Stimulated activated CD8-positive, alpha-beta memory T cell treated with anti-CD3 and anti-CD28 coated beads, Interleukin-15, amount 100 ng/mL, for 4 hours (primary cell): ENCODE measurements at regions not wholly inside any gene's neighbourhood (a gene's known extent, or its start where the extent isn't known, plus 50 kb on each side); places are given as distances from the start of the nearest gene placed in this dataset.
"Not testable (repeated sequence)": the region's sequence is repeated elsewhere in the genome, so short reads cannot be mapped to it uniquely, and the experiment has no call there.

ENCODE experiments used
- DNase-seq, 2 donors: peaks; one replicate each; pipeline ENCODE4 v3.0.0-alpha.2; 2020; ENCODE audit warnings: low read depth in 2 of 2

DNA sequence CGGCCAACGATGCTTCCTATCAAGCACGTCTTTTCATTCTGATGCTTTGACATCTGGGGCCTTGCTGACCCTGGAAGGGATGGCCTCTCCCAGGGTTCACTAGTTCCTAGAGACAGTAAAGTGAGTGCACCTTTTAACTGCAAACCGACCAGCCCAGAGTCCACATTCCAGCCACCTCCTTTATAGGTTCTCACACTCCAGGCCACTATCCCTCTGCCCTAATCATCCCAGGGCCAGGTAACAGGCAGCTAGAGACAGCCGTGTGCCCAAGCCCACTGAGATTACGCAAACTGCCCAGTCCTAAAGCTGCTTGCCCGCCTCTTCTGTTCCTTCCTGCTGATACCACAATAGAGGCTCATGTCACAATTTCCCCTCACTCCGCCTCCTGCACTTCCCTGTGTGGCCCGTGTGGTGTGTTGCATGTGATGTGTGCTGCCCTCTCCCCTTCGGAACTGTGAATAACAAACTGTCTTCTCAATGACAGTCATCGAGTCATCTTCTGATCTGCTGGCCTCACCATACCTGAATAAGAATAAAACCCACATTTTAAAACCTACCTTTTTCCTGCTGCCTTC is 123.7 kb upstream of the EXOC2 start:
- DNase-seq = no peak

DNA sequence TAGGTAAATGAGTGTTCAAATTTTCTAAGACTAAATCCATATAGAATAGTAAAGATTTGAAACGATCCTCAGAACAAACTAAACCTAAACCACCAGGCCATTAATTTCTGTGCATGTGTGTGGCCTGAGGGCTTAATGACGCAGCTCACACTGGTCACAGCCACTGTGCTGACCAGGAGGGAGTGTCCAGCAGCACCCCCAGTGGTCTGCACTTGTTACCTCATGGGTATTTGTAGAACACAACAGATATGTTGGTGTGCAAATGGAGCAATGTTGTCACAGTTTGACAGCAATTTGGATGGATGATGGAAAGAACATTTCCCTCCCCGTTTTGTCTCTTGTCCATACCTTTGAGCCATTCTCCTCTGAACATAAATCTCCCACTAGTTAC is 122.4 kb upstream of the EXOC2 start:
- no peak for DNase-seq

GRCh38 chr6:814378-815347 is 121.7 kb upstream of the EXOC2 start:
- DNase-seq = no peak

DNA sequence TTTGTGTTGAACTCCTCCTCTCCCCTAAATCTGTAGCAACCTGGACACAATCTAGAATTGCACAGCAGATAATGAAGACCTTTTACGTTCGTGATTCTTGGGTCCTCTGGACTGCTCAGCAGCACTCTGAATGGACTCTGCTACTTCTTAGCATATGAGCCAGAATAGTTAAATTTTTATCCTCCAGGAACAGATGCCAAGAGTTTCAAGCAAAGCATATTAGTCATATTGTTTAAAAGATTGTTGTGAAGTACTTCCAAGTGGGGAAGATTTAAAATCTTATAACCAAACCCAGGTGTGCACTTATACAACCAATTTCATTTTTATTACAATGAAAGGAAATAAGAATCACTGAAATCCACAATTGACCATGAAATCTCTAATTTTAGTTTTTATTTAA is 118.9 kb upstream of the EXOC2 start:
- no peak for DNase-seq

DNA sequence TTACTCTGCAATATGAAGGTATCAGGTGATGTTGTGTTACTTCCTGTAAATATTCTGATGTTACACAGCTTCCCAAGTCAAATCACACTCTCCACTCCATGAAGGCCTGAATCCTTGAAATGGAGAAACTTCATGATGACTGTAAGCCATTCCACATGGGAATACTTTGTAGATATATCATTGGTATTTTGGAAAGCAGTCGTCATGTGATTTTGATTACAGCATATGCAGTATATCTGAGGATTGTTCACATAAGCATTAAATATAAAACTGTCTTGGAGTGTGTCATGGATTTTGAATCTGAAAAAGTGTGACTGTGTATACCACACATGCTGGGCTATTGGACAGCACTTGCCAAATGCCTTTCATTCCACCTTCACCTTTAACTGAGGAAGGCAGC is 118.3 kb upstream of the EXOC2 start:
- DNase-seq = no peak

DNA sequence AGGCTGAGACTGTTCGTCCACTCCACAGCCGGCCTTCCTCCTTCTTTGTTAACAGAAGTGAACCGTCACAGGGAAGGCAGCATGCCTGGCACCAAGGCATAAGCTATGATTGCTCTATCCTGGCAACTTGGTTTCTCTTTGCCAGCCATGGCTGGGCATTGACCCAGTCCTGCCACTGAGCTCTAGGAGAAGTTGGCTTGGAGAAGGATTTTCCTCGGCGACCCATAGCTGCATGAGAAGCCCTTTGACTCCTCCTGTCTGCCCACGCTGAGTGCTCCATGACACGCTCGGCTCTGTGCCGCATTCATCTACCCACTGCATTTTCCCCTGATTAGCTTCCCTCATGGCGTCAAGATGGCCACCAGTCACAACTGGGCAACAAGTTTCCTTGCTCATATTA is 111.8 kb upstream of the EXOC2 start:
- DNase-seq = no peak

GRCh38 chr6:804317-804716 is 111.4 kb upstream of the EXOC2 start:
- no peak for DNase-seq

DNA sequence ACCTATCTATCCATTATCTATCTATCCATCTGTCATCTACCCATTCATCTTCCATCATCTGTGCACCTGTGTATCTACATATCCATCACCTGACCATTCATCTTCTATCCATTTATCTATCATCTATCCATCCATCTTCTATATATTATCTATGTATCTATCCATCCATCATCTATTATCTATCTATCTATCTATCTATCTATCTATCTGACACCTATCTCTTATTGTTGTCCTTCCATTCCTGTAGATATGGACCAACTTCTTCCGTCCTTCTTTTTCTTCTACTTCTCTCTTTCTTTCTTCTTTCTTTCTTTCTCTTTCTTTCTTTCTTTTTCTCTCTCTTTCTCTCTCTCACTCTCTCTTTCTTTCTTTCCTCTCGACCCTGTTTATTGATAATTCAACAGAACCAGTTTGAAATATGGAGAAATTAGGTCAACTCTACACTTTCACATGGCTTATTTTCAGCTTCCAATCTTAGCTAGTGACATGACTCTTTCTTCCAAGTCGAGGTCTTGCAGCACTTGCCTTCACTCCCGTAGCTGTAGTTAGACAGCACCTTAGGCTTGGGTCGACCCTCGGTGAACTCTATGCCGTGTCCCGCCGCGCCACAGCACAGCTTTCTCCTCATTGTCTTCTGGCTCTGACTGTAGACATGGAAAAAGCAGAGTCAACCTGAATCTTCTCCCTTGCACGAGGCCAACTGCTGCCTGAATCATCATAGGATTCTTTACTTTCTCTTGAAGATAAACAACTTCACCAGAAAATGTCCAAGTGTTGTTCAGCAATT is 110.4 kb upstream of the EXOC2 start:
- no peak for DNase-seq

DNA sequence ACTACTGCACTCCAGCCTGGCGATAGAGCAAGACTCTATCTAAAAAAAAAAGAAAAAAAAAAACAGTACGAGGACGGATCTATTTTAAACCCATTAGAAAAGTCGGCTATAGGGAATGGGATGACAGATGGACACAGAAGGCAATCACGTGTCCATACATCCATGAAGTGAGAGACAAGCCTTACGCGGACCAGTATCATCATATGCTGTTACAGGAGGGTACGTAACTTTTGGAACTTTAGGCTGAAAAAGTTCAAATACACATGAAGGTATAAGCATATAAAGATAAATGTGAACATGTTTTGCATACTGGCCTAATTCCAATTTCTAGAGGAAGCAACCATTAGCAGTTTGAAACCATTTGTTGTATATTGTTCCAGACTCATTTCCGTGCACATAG is 109.8 kb upstream of the EXOC2 start:
- DNase-seq = no peak

- DNase-seq = not testable (repeated sequence)
These were observed 109.3 kb upstream of the EXOC2 start for GRCh38 chr6:802223-802622.

- no peak for DNase-seq
These were observed 106.8 kb upstream of the EXOC2 start for GRCh38 chr6:799769-800168.

- DNase-seq = no peak
These were observed 104.6 kb upstream of the EXOC2 start for GRCh38 chr6:797479-798077.

GRCh38 chr6:795046-795685 is 102.2 kb upstream of the EXOC2 start:
- DNase-seq = no peak

GRCh38 chr6:793261-793660 is 100.3 kb upstream of the EXOC2 start:
- no peak for DNase-seq

- DNase-seq = no peak
These were observed 99.7 kb upstream of the EXOC2 start for GRCh38 chr6:792662-793061.

DNA sequence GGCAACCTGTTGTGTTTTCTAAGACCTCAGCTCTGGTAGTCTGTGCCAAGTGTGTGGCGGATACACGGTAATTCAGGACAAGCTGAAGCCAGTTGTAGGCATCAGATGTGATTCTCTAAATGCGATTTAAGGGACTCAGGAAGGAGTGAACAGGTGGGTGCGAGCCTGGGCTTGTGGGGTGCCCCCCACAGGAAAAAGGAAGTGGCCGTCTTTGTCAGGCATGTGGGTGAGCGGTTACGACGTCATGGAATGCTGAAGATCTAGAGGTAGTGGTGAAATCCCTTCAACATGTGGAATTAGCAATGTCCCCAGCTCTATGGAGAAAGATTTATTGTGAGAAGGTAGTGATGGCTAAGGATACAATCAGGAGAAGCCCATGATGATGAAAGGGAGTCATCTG is 95.1 kb upstream of the EXOC2 start:
- peak; percentile 3 to 29 for DNase-seq

- DNase-seq = no peak
These were observed 94.2 kb upstream of the EXOC2 start for GRCh38 chr6:786946-787763.

DNA sequence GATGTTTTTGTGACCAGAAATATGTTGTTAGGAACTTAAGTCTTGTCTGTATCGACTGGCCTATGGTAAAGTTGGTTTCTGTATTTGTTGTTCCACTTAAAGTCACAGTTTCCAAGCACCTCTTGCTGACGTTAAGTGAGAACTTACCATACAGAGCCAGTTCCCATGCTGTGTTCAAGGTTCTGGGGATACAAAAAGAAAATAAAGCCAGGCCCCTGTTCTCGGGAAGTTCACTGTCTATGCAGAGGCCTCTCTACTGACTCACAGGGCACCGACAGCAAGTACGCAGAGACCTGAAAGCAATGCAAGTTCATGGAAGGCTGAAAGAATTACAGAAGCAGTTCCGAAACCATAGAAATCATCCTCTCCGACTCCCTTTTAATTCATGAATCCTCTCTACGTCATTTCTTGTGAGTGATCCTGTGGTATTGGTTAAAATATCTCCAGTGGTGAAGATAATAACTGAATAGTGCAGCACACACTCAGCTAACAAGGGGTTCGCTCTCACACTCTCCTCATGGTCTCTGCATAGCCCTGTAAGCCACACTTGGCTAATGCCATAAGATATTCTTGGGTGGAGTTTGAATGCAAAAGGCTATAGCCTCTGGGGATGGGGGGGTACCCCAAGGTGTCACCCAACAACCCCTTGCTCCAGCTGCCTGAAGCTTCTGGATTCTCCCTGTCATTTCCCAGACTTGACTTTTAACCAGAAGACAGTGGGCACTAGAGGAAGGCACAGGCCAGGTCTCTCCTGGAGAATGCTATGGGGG is 91.2 kb upstream of the EXOC2 start:
- no peak for DNase-seq

- DNase-seq = no peak
These were observed 89.2 kb upstream of the EXOC2 start for GRCh38 chr6:782141-782540.

GRCh38 chr6:781350-781961 is 88.5 kb upstream of the EXOC2 start:
- no peak for DNase-seq
